SK-N-SH treated with all-trans-retinoic acid at 6 μM for 48 hours (cell line): ENCODE measurements at regions not wholly inside any gene's neighbourhood (a gene's known extent, or its start where the extent isn't known, plus 50 kb on each side); places are given as distances from the start of the nearest gene placed in this dataset.

Source experiments
- ARNTL ChIP-seq: fragments of 450-650 bp; formaldehyde crosslinking; IDR thresholded peaks from 2 replicates; pipeline ENCODE4 v1.5.0; 2020; ENCODE audit warnings: low read depth, mild to moderate bottlenecking, moderate library complexity, borderline replicate concordance
- BACH2 ChIP-seq: fragments of 250-450 bp; sonication (Bioruptor Pico); IDR thresholded peaks from 2 replicates; pipeline ENCODE4 v1.9.0; 2021; ENCODE audit warnings: mild to moderate bottlenecking, borderline replicate concordance
- CSDC2 ChIP-seq: fragments of 250-450 bp; sonication (Bioruptor Pico); IDR thresholded peaks from 2 replicates; pipeline ENCODE4 v1.5.0; 2020; ENCODE audit warnings: mild to moderate bottlenecking, moderate library complexity
- CSRNP3 ChIP-seq: fragments of 250-450 bp; sonication (Bioruptor Pico); IDR thresholded peaks from 2 replicates; pipeline ENCODE4 v1.5.1; 2021; ENCODE audit warnings: mild to moderate bottlenecking, moderate library complexity
- PATZ1 ChIP-seq: fragments of 250-450 bp; sonication (Bioruptor Pico); IDR thresholded peaks from 2 replicates; pipeline ENCODE4 v1.8.0; 2020; ENCODE audit warnings: mild to moderate bottlenecking, moderate library complexity, borderline replicate concordance
- PPARA ChIP-seq: fragments of 250-450 bp; sonication (Bioruptor Pico); IDR thresholded peaks from 2 replicates; pipeline ENCODE4 v1.5.0; 2020; ENCODE audit warnings: mild to moderate bottlenecking, borderline replicate concordance
- TOX ChIP-seq: fragments of 250-450 bp; sonication (Bioruptor Pico); IDR thresholded peaks from 2 replicates; pipeline ENCODE4 v1.8.0; 2021; ENCODE audit warnings: mild to moderate bottlenecking, moderate library complexity, borderline replicate concordance
- ZC3H10 ChIP-seq: fragments of 250-450 bp; sonication (Bioruptor Pico); IDR thresholded peaks from 2 replicates; pipeline ENCODE4 v1.5.1; 2021; ENCODE audit warnings: mild to moderate bottlenecking, moderate library complexity
- ZFP3 ChIP-seq: fragments of 250-450 bp; sonication (Bioruptor Pico); IDR thresholded peaks from 2 replicates; pipeline ENCODE4 v1.5.0; 2020; ENCODE audit warnings: mild to moderate bottlenecking, moderate library complexity
- ZNF8 ChIP-seq: fragments of 450-650 bp; formaldehyde crosslinking; IDR thresholded peaks from 2 replicates; pipeline ENCODE4 v1.5.0; 2020; ENCODE audit warnings: mild to moderate bottlenecking, moderate library complexity
- TF ChIP-seq, protein P1 (sequence below): fragments of 250-450 bp; sonication (Bioruptor Pico); IDR thresholded peaks from 2 replicates; pipeline ENCODE4 v1.5.0; 2020; ENCODE audit warnings: mild to moderate bottlenecking, moderate library complexity

GRCh38 chr11:26131406-26131805 is 200.5 kb upstream of the ANO3 start:
- TF ChIP-seq TOX (CRISPR knock-in tag) = no peak
- no peak for TF ChIP-seq ZFP3
- TF ChIP-seq CSDC2 (CRISPR knock-in tag) = no peak
- TF ChIP-seq PPARA (CRISPR knock-in tag) = no peak
- no peak for TF ChIP-seq BACH2 (CRISPR knock-in tag)
- TF ChIP-seq ARNTL (CRISPR knock-in tag) = no peak
- no peak for TF ChIP-seq CSRNP3 (CRISPR knock-in tag)
- TF ChIP-seq PATZ1 (CRISPR knock-in tag) = no peak
- TF ChIP-seq, protein P1, sequence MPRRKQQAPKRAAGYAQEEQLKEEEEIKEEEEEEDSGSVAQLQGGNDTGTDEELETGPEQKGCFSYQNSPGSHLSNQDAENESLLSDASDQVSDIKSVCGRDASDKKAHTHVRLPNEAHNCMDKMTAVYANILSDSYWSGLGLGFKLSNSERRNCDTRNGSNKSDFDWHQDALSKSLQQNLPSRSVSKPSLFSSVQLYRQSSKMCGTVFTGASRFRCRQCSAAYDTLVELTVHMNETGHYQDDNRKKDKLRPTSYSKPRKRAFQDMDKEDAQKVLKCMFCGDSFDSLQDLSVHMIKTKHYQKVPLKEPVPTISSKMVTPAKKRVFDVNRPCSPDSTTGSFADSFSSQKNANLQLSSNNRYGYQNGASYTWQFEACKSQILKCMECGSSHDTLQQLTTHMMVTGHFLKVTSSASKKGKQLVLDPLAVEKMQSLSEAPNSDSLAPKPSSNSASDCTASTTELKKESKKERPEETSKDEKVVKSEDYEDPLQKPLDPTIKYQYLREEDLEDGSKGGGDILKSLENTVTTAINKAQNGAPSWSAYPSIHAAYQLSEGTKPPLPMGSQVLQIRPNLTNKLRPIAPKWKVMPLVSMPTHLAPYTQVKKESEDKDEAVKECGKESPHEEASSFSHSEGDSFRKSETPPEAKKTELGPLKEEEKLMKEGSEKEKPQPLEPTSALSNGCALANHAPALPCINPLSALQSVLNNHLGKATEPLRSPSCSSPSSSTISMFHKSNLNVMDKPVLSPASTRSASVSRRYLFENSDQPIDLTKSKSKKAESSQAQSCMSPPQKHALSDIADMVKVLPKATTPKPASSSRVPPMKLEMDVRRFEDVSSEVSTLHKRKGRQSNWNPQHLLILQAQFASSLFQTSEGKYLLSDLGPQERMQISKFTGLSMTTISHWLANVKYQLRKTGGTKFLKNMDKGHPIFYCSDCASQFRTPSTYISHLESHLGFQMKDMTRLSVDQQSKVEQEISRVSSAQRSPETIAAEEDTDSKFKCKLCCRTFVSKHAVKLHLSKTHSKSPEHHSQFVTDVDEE = no peak
- TF ChIP-seq ZC3H10 = no peak
- TF ChIP-seq ZNF8 (CRISPR knock-in tag) = no peak
